MV-4-11 (cell line): ENCODE measurements at regions not wholly inside any gene's neighbourhood (a gene's known extent, or its start where the extent isn't known, plus 50 kb on each side); places are given as distances from the start of the nearest gene placed in this dataset.
A peak's percentile ranks its signal among the peaks of the same experiment; 100 is the strongest.

Experiments
- DNase-seq: peaks from one replicate; lab custom pipeline; 2025; lab: John Stamatoyannopoulos, UW

DNA sequence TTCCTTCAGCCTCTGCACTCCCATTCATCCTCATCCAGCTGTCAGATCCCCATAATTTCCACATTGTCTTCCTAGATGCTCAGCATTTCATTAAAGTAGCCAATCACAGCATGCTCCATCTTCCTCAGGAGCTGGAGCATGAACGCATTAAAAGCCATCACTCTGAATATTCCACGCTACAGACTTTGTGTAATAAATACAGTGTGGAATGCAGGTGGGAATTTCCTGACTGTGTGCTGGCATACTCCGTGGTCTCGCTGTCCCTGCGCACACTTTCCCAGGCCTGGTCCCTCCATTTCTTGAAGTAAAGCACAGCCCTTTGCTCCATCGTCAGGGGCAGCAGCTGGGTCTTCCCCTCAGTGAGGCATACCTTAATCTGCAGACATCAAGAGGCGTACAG, 123.7 kb upstream of the NCK2 start:
- no peak for DNase-seq

DNA sequence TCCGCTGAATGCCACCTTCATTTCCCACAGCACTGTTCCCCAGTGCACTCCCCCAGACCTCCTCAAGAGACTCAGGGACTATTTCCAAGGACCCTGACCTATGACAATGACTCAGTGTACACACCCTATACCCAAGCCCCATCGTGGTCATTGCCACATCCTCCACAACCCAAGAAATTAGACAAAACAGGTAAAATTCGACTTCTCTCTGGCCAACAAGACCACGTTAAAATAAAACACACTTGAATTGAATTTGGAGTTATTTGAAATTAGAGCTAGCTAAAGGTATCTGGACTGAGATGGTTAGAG, 126.4 kb upstream of the NCK2 start:
- DNase-seq = no peak

DNA sequence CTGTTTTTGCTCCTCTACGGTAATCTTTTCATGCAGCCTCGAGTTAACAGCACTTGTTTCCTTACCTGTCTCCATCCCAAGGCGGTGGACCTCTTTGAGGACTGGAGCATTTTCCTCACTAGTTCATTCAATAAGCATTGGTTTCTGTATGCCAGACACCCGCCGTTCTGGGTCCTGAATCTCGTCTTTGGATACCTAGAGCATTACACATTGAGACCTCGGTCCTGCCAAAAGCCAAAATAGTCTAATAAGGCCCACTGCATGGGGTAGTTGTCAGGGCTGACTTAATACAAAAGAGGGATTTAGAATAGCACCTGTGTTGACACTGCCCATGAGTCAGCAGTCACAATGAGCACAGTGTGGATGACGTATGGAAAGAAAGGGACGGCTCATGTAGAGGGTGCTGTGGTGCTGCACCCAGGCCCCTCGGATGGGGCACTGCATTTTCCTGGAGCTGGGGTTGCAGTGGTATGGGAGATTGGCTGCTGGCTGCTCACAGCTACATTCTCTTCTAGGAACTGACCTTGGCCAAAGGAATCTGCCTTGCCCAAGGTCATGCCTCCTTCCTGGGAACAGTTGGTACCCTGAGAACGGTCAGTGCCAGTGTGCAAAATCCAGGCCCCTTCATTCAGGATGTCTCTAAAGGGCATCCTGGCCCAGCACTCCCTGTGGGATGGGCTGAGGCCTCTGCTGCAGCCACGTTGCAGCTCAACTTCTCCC, 126.9 kb upstream of the NCK2 start:
- DNase-seq = no peak

DNA sequence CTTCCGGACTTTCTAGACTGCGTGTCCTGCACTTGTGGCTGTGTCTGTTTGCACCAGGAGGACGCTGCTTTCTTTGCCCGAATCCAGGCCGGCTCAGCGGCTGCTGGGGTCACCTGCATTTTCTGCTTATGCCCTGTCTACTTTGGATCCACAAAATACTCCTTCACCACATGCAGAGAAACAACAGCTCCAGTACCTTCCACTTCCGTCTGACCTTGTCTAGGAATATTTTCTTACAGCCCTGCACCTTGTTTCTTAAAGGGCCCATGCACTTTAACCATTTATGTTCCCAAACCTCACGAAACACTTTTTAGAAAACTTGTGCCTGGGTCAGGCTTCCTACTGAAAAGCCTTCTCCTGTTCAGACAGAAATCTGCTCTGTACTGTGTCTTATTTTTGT, 129.4 kb upstream of the NCK2 start:
- no peak for DNase-seq

- DNase-seq = no peak
Observed at GRCh38 chr2:105611811-105612424, 132.8 kb upstream of the NCK2 start.

DNA sequence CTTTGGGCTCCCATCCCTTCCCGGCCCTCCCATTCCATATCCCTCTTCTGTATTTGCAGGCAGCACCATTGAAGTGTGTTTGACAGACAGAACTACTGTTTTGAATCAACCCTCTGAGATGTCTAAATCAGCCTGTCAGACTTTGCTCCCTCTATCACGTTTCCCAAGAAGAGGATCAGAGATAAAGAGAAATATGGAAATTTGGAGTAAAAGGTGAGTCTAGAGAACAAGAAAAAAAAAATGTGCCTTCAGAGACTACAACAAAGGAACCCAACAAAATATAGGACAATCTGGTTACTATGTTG, 133.4 kb upstream of the NCK2 start:
- no peak for DNase-seq

- DNase-seq = no peak
Observed at GRCh38 chr2:105610576-105611332, 134.0 kb upstream of the NCK2 start.

GRCh38 chr2:105609746-105610402, 134.8 kb upstream of the NCK2 start:
- DNase-seq = peak; percentile 49

DNA sequence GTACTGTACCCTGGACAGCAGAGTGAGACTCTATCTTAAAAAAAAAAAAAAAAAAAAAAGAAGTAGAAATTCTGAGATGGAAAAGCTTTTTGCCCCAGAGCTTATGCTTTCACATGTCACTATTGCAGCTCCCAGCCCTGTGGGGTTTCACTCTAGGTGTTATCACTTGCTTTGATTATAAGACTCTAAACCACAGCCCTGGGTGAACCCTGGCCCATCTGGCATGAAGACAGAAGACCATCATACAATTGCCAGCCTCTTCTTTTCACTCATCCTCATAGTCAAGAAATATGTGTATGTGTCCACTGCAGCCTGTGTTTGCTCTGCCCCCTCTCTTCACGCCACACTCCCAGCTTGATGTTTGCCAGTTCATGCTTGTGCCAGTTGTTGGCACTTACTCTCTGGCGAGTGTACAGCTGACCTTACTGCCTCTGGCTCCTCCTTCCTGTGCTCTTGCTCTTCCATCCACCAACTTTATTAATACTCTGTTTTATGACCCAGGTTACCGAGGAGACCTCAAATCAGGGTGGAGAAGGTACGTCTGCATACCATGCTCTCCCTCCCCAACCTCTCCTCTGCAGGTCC, 136.7 kb upstream of the NCK2 start:
- DNase-seq = no peak

- no peak for DNase-seq
Observed at GRCh38 chr2:105606081-105606480, 138.6 kb upstream of the NCK2 start.

- no peak for DNase-seq
Observed at GRCh38 chr2:105604938-105605337, 139.8 kb upstream of the NCK2 start.

DNA sequence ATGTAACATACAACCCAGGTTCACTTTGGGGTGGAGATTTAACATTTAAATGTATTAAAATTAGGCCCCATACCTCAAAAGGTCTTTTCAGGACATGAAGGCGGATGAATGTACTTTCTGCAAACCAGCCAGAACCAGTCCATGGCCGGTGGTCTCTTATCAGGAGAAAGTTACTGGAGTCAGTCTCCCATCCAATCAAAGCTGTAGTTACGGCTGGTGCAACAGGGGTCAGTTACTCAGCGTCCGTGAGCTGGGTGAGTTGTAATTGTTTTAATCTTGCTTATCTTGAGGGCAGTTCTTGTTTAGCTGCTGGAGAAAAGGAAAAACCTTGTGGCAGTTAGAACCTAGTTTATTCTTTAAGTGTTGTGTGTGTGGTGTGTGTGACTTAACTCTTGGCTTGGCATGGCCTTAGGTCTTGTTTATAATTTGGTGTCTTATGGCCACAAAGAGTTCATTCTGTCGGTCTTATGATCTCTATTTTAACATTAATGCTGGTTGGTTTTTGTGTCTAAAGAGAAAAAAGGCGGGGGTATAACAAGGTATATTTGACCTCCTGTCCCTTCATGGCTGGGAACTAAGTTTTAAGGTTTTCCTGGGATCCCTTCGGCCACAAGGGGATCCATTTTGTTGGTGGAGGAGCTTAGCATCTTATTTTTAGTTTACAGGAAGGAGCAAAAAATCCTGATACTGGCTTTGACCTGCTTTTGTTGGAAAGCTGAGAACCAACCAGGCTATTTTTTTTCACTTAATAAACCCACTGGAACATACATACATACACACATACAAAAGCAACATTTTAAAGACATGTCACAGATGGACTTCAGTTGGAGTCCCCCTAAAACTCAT, 143.5 kb upstream of the NCK2 start:
- no peak for DNase-seq

DNA sequence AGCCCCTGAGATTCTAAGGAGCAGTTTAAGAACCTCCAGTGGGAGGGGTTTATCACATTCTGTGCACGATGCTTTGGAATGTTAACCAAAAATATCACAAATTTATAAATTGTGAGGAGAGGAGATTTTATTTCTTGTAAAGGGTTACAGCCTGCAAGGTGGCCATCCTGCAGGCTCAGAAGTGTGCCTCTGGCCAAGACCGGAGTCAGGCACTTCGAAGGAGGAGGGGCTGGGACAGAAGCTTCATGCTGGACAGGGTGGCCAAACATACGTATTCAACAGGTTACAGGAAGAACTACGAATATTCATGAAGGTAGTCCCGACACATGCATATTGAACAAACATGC, 144.1 kb upstream of the NCK2 start:
- no peak for DNase-seq

DNA sequence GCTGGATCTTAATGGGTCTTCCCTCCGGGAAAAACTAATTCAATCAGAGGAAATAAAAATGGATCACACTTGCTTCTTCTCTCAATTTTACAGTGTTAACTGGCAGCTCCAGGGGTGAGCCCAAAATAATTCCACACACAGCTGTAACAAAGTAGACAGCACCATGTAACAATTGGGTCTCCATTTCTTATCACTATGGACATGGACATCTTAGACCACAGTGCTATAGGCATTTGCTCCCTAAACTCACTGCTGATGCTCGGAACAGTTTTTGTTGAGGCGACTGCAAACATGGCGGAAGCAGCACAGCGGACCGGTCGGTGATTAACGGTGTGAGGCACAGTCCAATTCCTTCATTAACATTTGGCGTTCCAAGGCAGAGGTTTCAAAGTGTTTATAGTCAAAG, 144.7 kb upstream of the NCK2 start:
- DNase-seq = no peak

DNA sequence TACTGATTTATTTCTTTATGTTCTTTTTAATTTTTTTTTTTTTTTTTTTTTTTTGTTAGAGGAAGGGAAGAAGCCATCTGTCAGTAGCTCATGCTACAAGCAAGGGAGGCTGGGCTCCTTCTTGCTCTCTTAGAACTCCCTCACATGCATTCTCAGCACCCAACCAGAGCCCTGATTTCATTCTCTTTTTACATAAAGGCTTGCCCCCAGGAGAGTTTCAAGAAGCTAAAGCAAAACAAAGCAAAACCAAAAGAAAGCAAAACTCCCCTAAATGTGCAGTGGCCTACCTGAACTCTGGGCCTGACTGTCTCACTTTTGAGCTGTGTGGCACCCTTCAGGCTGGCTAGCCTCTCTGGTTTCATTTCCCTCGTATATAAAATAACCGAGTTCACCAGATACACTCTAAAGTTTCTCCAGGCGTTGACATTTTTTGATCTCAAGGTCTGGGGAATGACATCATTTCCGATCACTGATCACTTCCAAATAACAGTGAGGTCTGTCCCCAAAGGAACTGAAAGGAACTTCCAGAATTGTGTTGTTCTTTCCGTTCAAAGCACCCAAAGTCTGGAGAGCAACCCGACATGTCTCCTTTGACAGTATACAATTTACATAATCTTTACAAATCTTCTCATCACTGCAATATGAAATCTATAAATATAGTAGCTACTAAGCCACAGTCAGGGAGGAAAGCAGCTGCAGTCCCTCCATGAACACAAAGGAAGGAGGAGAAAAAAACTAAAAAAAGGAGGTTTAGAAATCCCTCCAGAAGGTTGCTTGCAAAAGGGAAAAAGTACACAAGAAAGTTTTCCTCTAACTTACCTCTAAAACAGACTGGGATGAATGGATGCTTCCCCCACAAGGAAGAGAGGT, 145.6 kb upstream of the NCK2 start:
- DNase-seq = no peak

GRCh38 chr2:105597806-105598803, 146.6 kb upstream of the NCK2 start:
- no peak for DNase-seq

- no peak for DNase-seq
Observed at GRCh38 chr2:105597011-105597805, 147.5 kb upstream of the NCK2 start.

GRCh38 chr2:105596411-105596921, 148.2 kb upstream of the NCK2 start:
- no peak for DNase-seq

DNA sequence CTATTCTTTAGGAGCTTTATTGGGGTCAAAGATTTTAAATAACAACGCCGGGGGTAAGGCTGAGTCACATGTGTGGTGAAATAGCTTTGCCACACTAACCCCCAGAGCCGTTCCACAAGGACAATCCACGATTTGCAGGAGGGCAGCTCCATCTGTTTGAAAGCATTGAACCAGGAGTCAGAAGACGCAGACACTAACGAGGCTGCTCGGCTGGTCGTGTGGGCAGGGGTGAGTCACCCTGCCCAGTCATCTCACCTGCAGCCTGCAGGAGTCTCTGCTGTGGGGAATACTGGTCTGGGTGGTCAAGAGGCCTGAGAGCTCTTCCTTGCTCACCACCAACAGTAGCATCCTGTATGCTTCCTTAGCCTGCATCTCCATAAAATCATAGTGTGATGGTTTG, 149.2 kb upstream of the NCK2 start:
- DNase-seq = no peak
